ENCODE measurements at regions not wholly inside any gene's neighbourhood (a gene's known extent, or its start where the extent isn't known, plus 50 kb on each side); places are given as distances from the start of the nearest gene placed in this dataset.

DNA sequence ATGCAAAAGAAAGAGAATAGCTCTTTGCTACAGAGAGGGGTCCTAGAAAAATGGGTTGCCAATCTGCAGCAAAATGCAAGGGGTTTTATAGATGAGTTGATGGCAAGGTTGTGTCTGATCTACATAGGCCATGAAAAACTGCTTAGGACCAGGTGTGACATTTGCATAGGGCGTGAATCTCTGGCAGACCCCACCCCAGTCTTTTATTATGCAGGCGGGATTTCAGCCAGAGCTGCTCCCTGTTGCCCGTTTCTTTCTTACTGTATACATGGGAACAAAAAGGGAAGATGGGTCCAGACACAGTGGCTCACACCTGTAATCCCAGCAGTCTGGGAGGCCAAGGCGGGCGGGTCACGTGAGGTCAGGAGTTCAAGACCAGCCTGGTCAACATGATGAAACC is 286.4 kb upstream of the LRRTM4 start:
- H3K9me3 ChIP-seq (replicated peaks in 1 of 2; ENCODE audit: control insufficient read depth in 1 of 2, insufficient read depth in 1 of 2, low read length in 2 of 2) = peaks cover 4 to 15% of the 10 kb centered on the region in 2 donors
- no peak for DNase-seq
- H3K9ac ChIP-seq (ENCODE audit: insufficient read depth, low read length, poor library complexity, severe bottlenecking) = no peak overlapping the region
- Mint-ChIP-seq H3K36me3 (no peaks in the 10 kb centered on the region), H3K9me3 (peaks cover 2 to 12% (median 5%) of the 10 kb centered on the region in 7 donors), H3K4me1 (no peaks in the 10 kb centered on the region), H3K4me3 (no peak overlapping the region), H3K27ac (no peak overlapping the region), H3K27me3 (ENCODE audit: low read depth in 3 of 3) (peaks cover 0 to 1% (median 0%) of the 10 kb centered on the region in 3 donors)
- H3K27ac ChIP-seq (ENCODE audit: low read depth in 1 of 2, low read length in 2 of 2) = no peak overlapping the region
- 89% methylated on average over 4 of the region's 6 CpGs for WGBS (ENCODE audit: insufficient coverage)
- H2AFZ ChIP-seq (ENCODE audit: insufficient read depth, low read depth, low read length, poor library complexity, severe bottlenecking) = no peak overlapping the region
- no peaks in the 10 kb centered on the region for H4K20me1 ChIP-seq (ENCODE audit: insufficient read depth, low read length)
- H3K27me3 ChIP-seq (ENCODE audit: control insufficient read depth in 2 of 2, insufficient read depth in 2 of 2, low read length in 2 of 2) = no peaks in the 10 kb centered on the region
- no peaks in the 10 kb centered on the region for H3K4me1 ChIP-seq (ENCODE audit: control insufficient read depth in 1 of 2, insufficient read depth in 2 of 2, low read length in 2 of 2)
- H3K4me3 ChIP-seq (replicated peaks in 1 of 3; ENCODE audit: low read depth in 2 of 3, low read length in 3 of 3) = no peak overlapping the region
- H3K79me2 ChIP-seq (ENCODE audit: insufficient read depth, low read length) = no peaks in the 10 kb centered on the region
- intact Hi-C loops (cut with micrococcal nuclease) = no loop called here
- TF ChIP-seq, protein P1, sequence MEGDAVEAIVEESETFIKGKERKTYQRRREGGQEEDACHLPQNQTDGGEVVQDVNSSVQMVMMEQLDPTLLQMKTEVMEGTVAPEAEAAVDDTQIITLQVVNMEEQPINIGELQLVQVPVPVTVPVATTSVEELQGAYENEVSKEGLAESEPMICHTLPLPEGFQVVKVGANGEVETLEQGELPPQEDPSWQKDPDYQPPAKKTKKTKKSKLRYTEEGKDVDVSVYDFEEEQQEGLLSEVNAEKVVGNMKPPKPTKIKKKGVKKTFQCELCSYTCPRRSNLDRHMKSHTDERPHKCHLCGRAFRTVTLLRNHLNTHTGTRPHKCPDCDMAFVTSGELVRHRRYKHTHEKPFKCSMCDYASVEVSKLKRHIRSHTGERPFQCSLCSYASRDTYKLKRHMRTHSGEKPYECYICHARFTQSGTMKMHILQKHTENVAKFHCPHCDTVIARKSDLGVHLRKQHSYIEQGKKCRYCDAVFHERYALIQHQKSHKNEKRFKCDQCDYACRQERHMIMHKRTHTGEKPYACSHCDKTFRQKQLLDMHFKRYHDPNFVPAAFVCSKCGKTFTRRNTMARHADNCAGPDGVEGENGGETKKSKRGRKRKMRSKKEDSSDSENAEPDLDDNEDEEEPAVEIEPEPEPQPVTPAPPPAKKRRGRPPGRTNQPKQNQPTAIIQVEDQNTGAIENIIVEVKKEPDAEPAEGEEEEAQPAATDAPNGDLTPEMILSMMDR (IDR thresholded peaks at IDR 0.05) = no peak
- H3K36me3 ChIP-seq (replicated peaks in 1 of 2; ENCODE audit: control insufficient read depth in 1 of 2, insufficient read depth in 2 of 2, low read length in 2 of 2) = no peaks in the 10 kb centered on the region
- H3K4me2 ChIP-seq (replicated peaks; ENCODE audit: extremely low read depth, low read length, poor library complexity, severe bottlenecking) = no peak overlapping the region

DNA sequence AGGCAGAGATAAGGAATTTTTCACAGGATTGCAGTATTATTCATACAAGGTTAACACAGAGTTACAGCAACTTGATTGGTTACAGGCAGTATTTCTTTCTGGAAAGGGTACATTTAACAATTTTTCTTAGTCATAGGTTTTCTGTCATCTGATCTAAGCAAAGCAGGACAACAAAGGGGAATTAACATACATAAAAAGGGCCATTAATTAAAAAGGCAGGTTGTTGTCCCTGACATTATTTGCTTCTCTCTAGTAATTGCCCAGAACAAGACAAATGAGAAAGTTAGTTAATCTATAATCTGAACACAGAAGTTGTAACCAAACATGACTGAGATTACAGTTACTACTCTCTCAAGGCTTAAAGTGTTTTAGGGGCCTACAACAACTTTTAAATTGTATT is 291.4 kb upstream of the LRRTM4 start:
- H3K9me3 ChIP-seq (replicated peaks in 1 of 2; ENCODE audit: control insufficient read depth in 1 of 2, insufficient read depth in 1 of 2, low read length in 2 of 2) = peaks cover 13 to 17% of the 10 kb centered on the region in 2 donors
- Mint-ChIP-seq H3K4me3 (no peak overlapping the region), H3K36me3 (no peaks in the 10 kb centered on the region), H3K4me1 (no peaks in the 10 kb centered on the region), H3K27me3 (ENCODE audit: low read depth in 3 of 3) (peaks cover 0 to 3% (median 0%) of the 10 kb centered on the region in 3 donors), H3K9me3 (peaks cover 4 to 13% (median 9%) of the 10 kb centered on the region in 7 donors), H3K27ac (no peak overlapping the region)
- H4K20me1 ChIP-seq (ENCODE audit: insufficient read depth, low read length) = no peaks in the 10 kb centered on the region
- no peaks in the 10 kb centered on the region for H3K36me3 ChIP-seq (replicated peaks in 1 of 2; ENCODE audit: control insufficient read depth in 1 of 2, insufficient read depth in 2 of 2, low read length in 2 of 2)
- no peak overlapping the region for H3K4me3 ChIP-seq (replicated peaks in 1 of 3; ENCODE audit: low read depth in 2 of 3, low read length in 3 of 3)
- H3K79me2 ChIP-seq (ENCODE audit: insufficient read depth, low read length) = no peaks in the 10 kb centered on the region
- no peak overlapping the region for H2AFZ ChIP-seq (ENCODE audit: insufficient read depth, low read depth, low read length, poor library complexity, severe bottlenecking)
- no peaks in the 10 kb centered on the region for H3K4me1 ChIP-seq (ENCODE audit: control insufficient read depth in 1 of 2, insufficient read depth in 2 of 2, low read length in 2 of 2)
- H3K27ac ChIP-seq (ENCODE audit: low read depth in 1 of 2, low read length in 2 of 2) = no peak overlapping the region
- no peak overlapping the region for H3K9ac ChIP-seq (ENCODE audit: insufficient read depth, low read length, poor library complexity, severe bottlenecking)
- no peak for DNase-seq
- H3K27me3 ChIP-seq (ENCODE audit: control insufficient read depth in 2 of 2, insufficient read depth in 2 of 2, low read length in 2 of 2) = no peaks in the 10 kb centered on the region
- TF ChIP-seq, protein P1 (IDR thresholded peaks at IDR 0.05) = no peak
- intact Hi-C loops (cut with micrococcal nuclease) = no loop called here
- H3K4me2 ChIP-seq (replicated peaks; ENCODE audit: extremely low read depth, low read length, poor library complexity, severe bottlenecking) = no peak overlapping the region

All from CD14-positive monocyte (primary cell).